Sigmoid colon (tissue), 4 donors: ENCODE measurements at regions not wholly inside any gene's neighbourhood (a gene's known extent, or its start where the extent isn't known, plus 50 kb on each side); places are given as distances from the start of the nearest gene placed in this dataset.

Experiments
- CTCF ChIP-seq, 4 experiments: fragments of 450-650 bp in 3 of 4; fragments of 200-600 bp in 1 of 4; IDR thresholded peaks; one replicate each; pipeline ENCODE4 v1.5.1; 2016 to 2019; ENCODE audit warnings: antibody characterized with exemption in 4 of 4, mild to moderate bottlenecking in 3 of 4, moderate library complexity in 2 of 4
- EP300 ChIP-seq, 4 donors: sonication (generic); formaldehyde crosslinking; IDR thresholded peaks; one replicate each; pipeline ENCODE4 v1.6.1; 2017; ENCODE audit warnings: antibody characterized with exemption in 4 of 4
- POLR2A ChIP-seq, 2 donors: fragments of 450-650 bp; IDR thresholded peaks; one replicate each; pipeline ENCODE4 v1.6.1; 2016; ENCODE audit warnings: antibody characterized with exemption in 2 of 2, mild to moderate bottlenecking in 2 of 2, moderate library complexity in 2 of 2
- POLR2AphosphoS5 ChIP-seq, 4 donors: sonication (generic); formaldehyde crosslinking; IDR thresholded peaks; one replicate each; pipeline ENCODE4 v1.6.1; 2017; ENCODE audit warnings: antibody characterized with exemption in 4 of 4

- TF ChIP-seq POLR2A (IDR thresholded peaks at IDR 0.05) (no peak), CTCF (IDR thresholded peaks at IDR 0.05) (no peak), POLR2AphosphoS5 (IDR thresholded peaks at IDR 0.05) (no peak), EP300 (IDR thresholded peaks at IDR 0.05) (no peak)
These were observed 568.2 kb upstream of the AMOT start for GRCh38 chrX:113408843-113409242.
